CD8-positive, alpha-beta memory T cell (primary cell): ENCODE measurements at regions not wholly inside any gene's neighbourhood (a gene's known extent, or its start where the extent isn't known, plus 50 kb on each side); places are given as distances from the start of the nearest gene placed in this dataset.

ENCODE experiments used
- CTCF ChIA-PET: fragments of 350-600 bp; sonication (Branson Sonifier 250); formaldehyde crosslinking; loops from one replicate; lab custom pipeline; 2021; ENCODE audit warnings: antibody characterized with exemption; lab: Charles Lee
- POLR2A ChIA-PET: fragments of 350-600 bp; sonication (Branson Sonifier 250); formaldehyde crosslinking; loops from one replicate; lab custom pipeline; 2021; ENCODE audit warnings: antibody characterized with exemption; lab: Charles Lee
- DNase-seq, 5 donors: peaks; one replicate each; pipeline versions ENCODE4 v3.0.0 to v3.0.0-alpha.2; 2020 to 2022; ENCODE audit warnings: mixed read lengths in 1 of 5
- H3K27ac ChIP-seq: one replicate; pipeline ENCODE4 v1.7.0; 2013; ENCODE audit warnings: low read depth, mild to moderate bottlenecking, low read length, moderate library complexity
- H3K27me3 ChIP-seq: 2 replicates; pipeline ENCODE4 v1.7.0; 2013; ENCODE audit warnings: low read length, mild to moderate bottlenecking; ENCODE audit not compliant: insufficient read depth, poor library complexity, severe bottlenecking
- H3K36me3 ChIP-seq: 2 replicates; pipeline ENCODE4 v1.7.0; 2013; ENCODE audit warnings: mild to moderate bottlenecking, low read length, moderate library complexity; ENCODE audit not compliant: insufficient read depth
- H3K4me1 ChIP-seq: 2 replicates; pipeline ENCODE4 v1.7.0; 2013; ENCODE audit warnings: mild to moderate bottlenecking, low read length, moderate library complexity; ENCODE audit not compliant: insufficient read depth
- H3K4me3 ChIP-seq: 2 replicates; pipeline ENCODE4 v1.7.0; 2013; ENCODE audit warnings: mild to moderate bottlenecking, low read length
- H3K9me3 ChIP-seq: 2 replicates; pipeline ENCODE4 v1.7.0; 2013; ENCODE audit warnings: mild to moderate bottlenecking, low read length
- H3K27ac Mint-ChIP-seq, 8 donors: one replicate each; pipeline ENCODE4 v1.8.0; 2020 to 2021; ENCODE audit warnings: mixed read lengths in 8 of 8, mild to moderate bottlenecking in 6 of 8, inconsistent platforms in 3 of 8, moderate library complexity in 3 of 8
- H3K27me3 Mint-ChIP-seq, 2 donors: one replicate each; pipeline ENCODE4 v1.8.0; 2020 to 2021; ENCODE audit warnings: mixed read lengths in 2 of 2, mild to moderate bottlenecking in 1 of 2, moderate library complexity in 1 of 2
- H3K36me3 Mint-ChIP-seq, 3 donors: one replicate each; pipeline ENCODE4 v1.8.0; 2020 to 2021; ENCODE audit warnings: mixed read lengths in 3 of 3, inconsistent platforms in 1 of 3, mild to moderate bottlenecking in 1 of 3
- H3K4me1 Mint-ChIP-seq, 3 donors: one replicate each; pipeline ENCODE4 v1.8.0; 2020 to 2021; ENCODE audit warnings: mixed read lengths in 3 of 3, inconsistent platforms in 1 of 3, mild to moderate bottlenecking in 1 of 3
- H3K4me3 Mint-ChIP-seq, 7 donors: one replicate each; pipeline ENCODE4 v1.8.0; 2020 to 2021; ENCODE audit warnings: mixed read lengths in 7 of 7, mild to moderate bottlenecking in 6 of 7, moderate library complexity in 4 of 7, inconsistent platforms in 2 of 7
- H3K9me3 Mint-ChIP-seq, 5 donors: one replicate each; pipeline ENCODE4 v1.8.0; 2020 to 2022; ENCODE audit warnings: mixed read lengths in 5 of 5, mild to moderate bottlenecking in 3 of 5, moderate library complexity in 2 of 5, inconsistent platforms in 1 of 5

GRCh38 chr3:933326-933725, 159.5 kb upstream of the CNTN6 start:
- no peak overlapping the region for H3K27ac ChIP-seq
- no peak for DNase-seq
- ChIA-PET CTCF (no interaction called here), POLR2A (no interaction called here)
- Mint-ChIP-seq H3K27ac (no peak overlapping the region), H3K27me3 (no peaks in the 10 kb centered on the region), H3K4me1 (no peaks in the 10 kb centered on the region), H3K36me3 (peaks cover 0 to 2% (median 0%) of the 10 kb centered on the region in 3 donors), H3K4me3 (no peak overlapping the region), H3K9me3 (peaks cover 6 to 21% (median 6%) of the 10 kb centered on the region in 5 donors)
- no peaks in the 10 kb centered on the region for H3K36me3 ChIP-seq
- no peaks in the 10 kb centered on the region for H3K9me3 ChIP-seq
- H3K4me3 ChIP-seq = no peak overlapping the region
- H3K27me3 ChIP-seq = no peaks in the 10 kb centered on the region
- no peaks in the 10 kb centered on the region for H3K4me1 ChIP-seq

GRCh38 chr3:944786-945185, 148.0 kb upstream of the CNTN6 start:
- Histone ChIP-seq H3K36me3 (no peaks in the 10 kb centered on the region), H3K27ac (no peak overlapping the region), H3K4me3 (no peak overlapping the region), H3K4me1 (no peaks in the 10 kb centered on the region), H3K9me3 (peaks cover 6% of the 10 kb centered on the region), H3K27me3 (no peaks in the 10 kb centered on the region)
- peaks cover 4 to 34% (median 9%) of the 10 kb centered on the region in 5 donors for H3K9me3 Mint-ChIP-seq
- CTCF ChIA-PET = no interaction called here
- no peak overlapping the region for H3K27ac Mint-ChIP-seq
- no peak for DNase-seq
- H3K4me3 Mint-ChIP-seq = no peak overlapping the region
- H3K36me3 Mint-ChIP-seq = no peaks in the 10 kb centered on the region
- H3K27me3 Mint-ChIP-seq = no peaks in the 10 kb centered on the region
- POLR2A ChIA-PET = no interaction called here
- no peaks in the 10 kb centered on the region for H3K4me1 Mint-ChIP-seq

- Mint-ChIP-seq H3K27ac (no peak overlapping the region), H3K9me3 (peaks cover 0 to 26% (median 9%) of the 10 kb centered on the region in 5 donors), H3K4me3 (no peak overlapping the region), H3K4me1 (no peaks in the 10 kb centered on the region), H3K36me3 (no peaks in the 10 kb centered on the region), H3K27me3 (no peaks in the 10 kb centered on the region)
- no peaks in the 10 kb centered on the region for H3K27me3 ChIP-seq
- no peaks in the 10 kb centered on the region for H3K4me1 ChIP-seq
- no peak overlapping the region for H3K27ac ChIP-seq
- POLR2A ChIA-PET = no interaction called here
- H3K9me3 ChIP-seq = no peaks in the 10 kb centered on the region
- DNase-seq = no peak
- no peak overlapping the region for H3K4me3 ChIP-seq
- CTCF ChIA-PET = no interaction called here
- H3K36me3 ChIP-seq = no peaks in the 10 kb centered on the region
Measured at GRCh38 chr3:945738-946137, 147.1 kb upstream of the CNTN6 start.

GRCh38 chr3:952906-953305, 139.9 kb upstream of the CNTN6 start:
- CTCF ChIA-PET = no interaction called here
- Mint-ChIP-seq H3K9me3 (peaks cover 0 to 9% (median 6%) of the 10 kb centered on the region in 5 donors), H3K27me3 (no peaks in the 10 kb centered on the region), H3K4me1 (no peaks in the 10 kb centered on the region), H3K27ac (no peak overlapping the region), H3K4me3 (no peak overlapping the region), H3K36me3 (no peaks in the 10 kb centered on the region)
- DNase-seq = no peak
- Histone ChIP-seq H3K4me3 (no peak overlapping the region), H3K27ac (no peak overlapping the region), H3K36me3 (no peaks in the 10 kb centered on the region), H3K27me3 (no peaks in the 10 kb centered on the region), H3K9me3 (peaks cover 4% of the 10 kb centered on the region), H3K4me1 (no peaks in the 10 kb centered on the region)
- POLR2A ChIA-PET = no interaction called here

GRCh38 chr3:963255-963654, 129.6 kb upstream of the CNTN6 start:
- Mint-ChIP-seq H3K4me3 (no peak overlapping the region), H3K27ac (no peak overlapping the region), H3K9me3 (peaks cover 14 to 42% (median 20%) of the 10 kb centered on the region in 5 donors), H3K27me3 (peaks cover 0 to 2% of the 10 kb centered on the region in 2 donors), H3K4me1 (no peaks in the 10 kb centered on the region), H3K36me3 (no peaks in the 10 kb centered on the region)
- POLR2A ChIA-PET = no interaction called here
- Histone ChIP-seq H3K4me1 (no peaks in the 10 kb centered on the region), H3K36me3 (no peaks in the 10 kb centered on the region), H3K27me3 (no peaks in the 10 kb centered on the region), H3K9me3 (no peaks in the 10 kb centered on the region), H3K27ac (no peak overlapping the region), H3K4me3 (no peak overlapping the region)
- DNase-seq = no peak
- CTCF ChIA-PET = no interaction called here

- Mint-ChIP-seq H3K4me3 (no peak overlapping the region), H3K27me3 (peaks cover 0 to 2% of the 10 kb centered on the region in 2 donors), H3K4me1 (no peaks in the 10 kb centered on the region), H3K36me3 (no peaks in the 10 kb centered on the region), H3K9me3 (peaks cover 14 to 37% (median 20%) of the 10 kb centered on the region in 5 donors), H3K27ac (no peak overlapping the region)
- no peaks in the 10 kb centered on the region for H3K27me3 ChIP-seq
- DNase-seq = no peak
- H3K4me1 ChIP-seq = no peaks in the 10 kb centered on the region
- H3K36me3 ChIP-seq = no peaks in the 10 kb centered on the region
- no peak overlapping the region for H3K4me3 ChIP-seq
- no peak overlapping the region for H3K27ac ChIP-seq
- ChIA-PET POLR2A (no interaction called here), CTCF (no interaction called here)
- H3K9me3 ChIP-seq = no peaks in the 10 kb centered on the region
Measured at GRCh38 chr3:963755-964154, 129.1 kb upstream of the CNTN6 start.

- Histone ChIP-seq H3K4me3 (no peak overlapping the region), H3K36me3 (no peaks in the 10 kb centered on the region), H3K27me3 (no peaks in the 10 kb centered on the region), H3K4me1 (no peaks in the 10 kb centered on the region), H3K27ac (no peak overlapping the region), H3K9me3 (no peaks in the 10 kb centered on the region)
- DNase-seq = no peak
- ChIA-PET POLR2A (no interaction called here), CTCF (no interaction called here)
- peaks cover 12 to 33% (median 17%) of the 10 kb centered on the region in 5 donors for H3K9me3 Mint-ChIP-seq
- no peak overlapping the region for H3K27ac Mint-ChIP-seq
- H3K4me1 Mint-ChIP-seq = no peaks in the 10 kb centered on the region
- no peaks in the 10 kb centered on the region for H3K36me3 Mint-ChIP-seq
- H3K27me3 Mint-ChIP-seq = peaks cover 0 to 2% of the 10 kb centered on the region in 2 donors
- no peak overlapping the region for H3K4me3 Mint-ChIP-seq
Measured at GRCh38 chr3:965826-966225, 127.0 kb upstream of the CNTN6 start.

- Histone ChIP-seq H3K27ac (no peak overlapping the region), H3K27me3 (no peaks in the 10 kb centered on the region), H3K9me3 (no peaks in the 10 kb centered on the region), H3K4me1 (no peaks in the 10 kb centered on the region), H3K4me3 (no peak overlapping the region), H3K36me3 (no peaks in the 10 kb centered on the region)
- DNase-seq = no peak
- Mint-ChIP-seq H3K27ac (no peak overlapping the region), H3K27me3 (peaks cover 0 to 2% of the 10 kb centered on the region in 2 donors), H3K9me3 (peaks cover 14 to 37% (median 17%) of the 10 kb centered on the region in 5 donors), H3K4me1 (no peaks in the 10 kb centered on the region), H3K4me3 (no peak overlapping the region), H3K36me3 (no peaks in the 10 kb centered on the region)
- ChIA-PET POLR2A (no interaction called here), CTCF (no interaction called here)
Measured at GRCh38 chr3:966341-966740, 126.5 kb upstream of the CNTN6 start.

- no peak overlapping the region for H3K27ac Mint-ChIP-seq
- no peaks in the 10 kb centered on the region for H3K4me1 Mint-ChIP-seq
- Histone ChIP-seq H3K9me3 (no peaks in the 10 kb centered on the region), H3K27me3 (no peaks in the 10 kb centered on the region), H3K4me1 (no peaks in the 10 kb centered on the region), H3K36me3 (no peaks in the 10 kb centered on the region), H3K27ac (no peak overlapping the region), H3K4me3 (no peak overlapping the region)
- no peak for DNase-seq
- ChIA-PET POLR2A (no interaction called here), CTCF (no interaction called here)
- H3K36me3 Mint-ChIP-seq = no peaks in the 10 kb centered on the region
- H3K4me3 Mint-ChIP-seq = no peak overlapping the region
- peaks cover 6 to 21% (median 14%) of the 10 kb centered on the region in 5 donors for H3K9me3 Mint-ChIP-seq
- no peaks in the 10 kb centered on the region for H3K27me3 Mint-ChIP-seq
Measured at GRCh38 chr3:973340-973739, 119.5 kb upstream of the CNTN6 start.
